Pancreas (tissue), 10 donors: ENCODE measurements at regions not wholly inside any gene's neighbourhood (a gene's known extent, or its start where the extent isn't known, plus 50 kb on each side); places are given as distances from the start of the nearest gene placed in this dataset.

ENCODE experiments used
- ATAC-seq, 4 donors: fragments of 200-7000 bp; cut with Tn5 transposase; one replicate each; pipeline versions ENCODE4 v1.8.0 to v1.9.1; 2020; ENCODE audit warnings: mild to moderate bottlenecking in 4 of 4, moderate library complexity in 4 of 4
- DNase-seq, 6 donors: peaks; one replicate each; pipeline ENCODE4 v3.0.0-alpha.2; 2020
- FAIRE-seq: peaks from 2 replicates; lab custom pipeline; 2012; peaks lifted over from hg19 to GRCh38; lab: Jason Lieb, UNC
- H3K27ac ChIP-seq, 4 donors: fragments of 200-600 bp; sonication (generic); 1 replicate in 3 of 4; 2 replicates in 1 of 4; pipeline versions ENCODE4 v1.5.0 to v1.8.0; 2020
- H3K27me3 ChIP-seq, 4 donors: fragments of 200-600 bp; one replicate each; pipeline ENCODE4 v1.8.0; 2021
- H3K36me3 ChIP-seq, 3 donors: fragments of 200-600 bp; sonication (generic) in 1 of 3; one replicate each; pipeline versions ENCODE4 v1.5.0 to v1.8.0; 2020 to 2021
- H3K4me1 ChIP-seq, 3 donors: fragments of 200-600 bp; one replicate each; pipeline ENCODE4 v1.8.0; 2021
- H3K4me3 ChIP-seq, 4 donors: fragments of 200-600 bp; sonication (generic) in 2 of 4; one replicate each; pipeline versions ENCODE4 v1.5.0 to v1.8.0; 2020 to 2021
- H3K9me3 ChIP-seq, 4 donors: fragments of 200-600 bp; one replicate each; pipeline ENCODE4 v1.8.0; 2021
- WGBS, 2 donors: extraction: QIAGEN DNeasy Blood & Tissue Kit; methylation state at CpG; one replicate each; pipeline ENCODE4 v1.1.7; 2013; 5-methylcytosine and 5-hydroxymethylcytosine counted together
- intact Hi-C, 3 donors: fragments of 100-400 bp; cut with DNase I; formaldehyde crosslinking; loops; one replicate each; pipeline versions ENCODE4 v1.11.1 to v1.14.2; 2022
- TF ChIP-seq, protein P1 (sequence below), 4 donors: fragments of 200-600 bp; sonication (generic) in 3 of 4; IDR thresholded peaks; one replicate each; pipeline versions ENCODE4 v1.5.0 to v1.8.0; 2021; ENCODE audit warnings: antibody characterized with exemption in 4 of 4
- donor health status: healthy with polysubstance abuse.
- donor health status: DM: no; HTN: no; CAD: no; lungs with moderate emphysema.
- donor health status: DM: no; HTN: no; CAD: no.
- donor health status: control.
- donor health status: control.
- donor health status: Bipolar disorder and iron deficiency.
- donor health status: DM: yes; HTN: yes; CAD: no.
- donor health status: DM: no; HTN: no; CAD: no.
- donor health status: DM: no; HTN: no; CAD: no.
- donor health status: DM: yes; HTN: yes; CAD: no.

DNA sequence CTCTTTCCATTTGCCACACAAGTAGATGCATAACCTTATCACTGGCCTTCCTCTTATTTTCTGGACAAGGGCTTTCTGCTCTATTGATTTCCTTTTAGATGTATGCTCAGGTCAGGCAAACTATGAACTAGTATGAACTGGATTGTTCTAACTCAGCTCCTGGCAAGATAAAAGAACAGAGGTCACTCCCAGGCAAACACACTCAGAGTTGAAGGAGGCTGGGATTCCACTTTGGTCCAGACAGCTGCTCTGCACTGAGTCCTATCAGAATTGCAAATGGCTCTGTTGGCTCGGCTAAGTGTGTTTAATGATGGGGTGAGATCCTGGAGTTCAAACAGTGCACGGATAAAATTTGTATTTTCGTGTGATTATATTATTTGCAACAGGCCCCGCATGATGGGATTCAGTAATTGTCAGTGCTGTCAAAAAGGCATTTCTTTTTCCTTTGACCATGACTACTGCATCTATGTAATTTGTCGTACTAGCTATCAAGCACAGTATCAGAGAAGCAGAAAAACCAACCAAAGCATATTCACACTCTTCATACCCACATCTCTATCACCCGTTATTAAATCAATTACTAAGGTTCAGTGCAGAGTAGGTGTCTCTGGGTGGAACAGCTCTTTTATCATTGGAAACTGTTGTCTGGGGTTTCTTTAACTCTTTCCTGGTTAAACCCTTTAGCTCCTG lies 288.1 kb upstream of the PRKCQ start:
- TF ChIP-seq, protein P1, sequence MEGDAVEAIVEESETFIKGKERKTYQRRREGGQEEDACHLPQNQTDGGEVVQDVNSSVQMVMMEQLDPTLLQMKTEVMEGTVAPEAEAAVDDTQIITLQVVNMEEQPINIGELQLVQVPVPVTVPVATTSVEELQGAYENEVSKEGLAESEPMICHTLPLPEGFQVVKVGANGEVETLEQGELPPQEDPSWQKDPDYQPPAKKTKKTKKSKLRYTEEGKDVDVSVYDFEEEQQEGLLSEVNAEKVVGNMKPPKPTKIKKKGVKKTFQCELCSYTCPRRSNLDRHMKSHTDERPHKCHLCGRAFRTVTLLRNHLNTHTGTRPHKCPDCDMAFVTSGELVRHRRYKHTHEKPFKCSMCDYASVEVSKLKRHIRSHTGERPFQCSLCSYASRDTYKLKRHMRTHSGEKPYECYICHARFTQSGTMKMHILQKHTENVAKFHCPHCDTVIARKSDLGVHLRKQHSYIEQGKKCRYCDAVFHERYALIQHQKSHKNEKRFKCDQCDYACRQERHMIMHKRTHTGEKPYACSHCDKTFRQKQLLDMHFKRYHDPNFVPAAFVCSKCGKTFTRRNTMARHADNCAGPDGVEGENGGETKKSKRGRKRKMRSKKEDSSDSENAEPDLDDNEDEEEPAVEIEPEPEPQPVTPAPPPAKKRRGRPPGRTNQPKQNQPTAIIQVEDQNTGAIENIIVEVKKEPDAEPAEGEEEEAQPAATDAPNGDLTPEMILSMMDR (IDR thresholded peaks at IDR 0.05), result no peak
- Histone ChIP-seq H3K36me3 (no peaks in the 10 kb centered on the region), H3K27me3 (peaks cover 0 to 3% (median 0%) of the 10 kb centered on the region in 4 donors), H3K4me1 (no peaks in the 10 kb centered on the region), H3K4me3 (no peak overlapping the region), H3K9me3 (no peaks in the 10 kb centered on the region), H3K27ac (no peak overlapping the region)
- no peak for FAIRE-seq
- intact Hi-C loops, result no loop called here
- no peak for ATAC-seq
- no peak for DNase-seq
- 32 to 43% methylated on average over 6 of the region's 6 CpGs for WGBS, 2 donors

DNA sequence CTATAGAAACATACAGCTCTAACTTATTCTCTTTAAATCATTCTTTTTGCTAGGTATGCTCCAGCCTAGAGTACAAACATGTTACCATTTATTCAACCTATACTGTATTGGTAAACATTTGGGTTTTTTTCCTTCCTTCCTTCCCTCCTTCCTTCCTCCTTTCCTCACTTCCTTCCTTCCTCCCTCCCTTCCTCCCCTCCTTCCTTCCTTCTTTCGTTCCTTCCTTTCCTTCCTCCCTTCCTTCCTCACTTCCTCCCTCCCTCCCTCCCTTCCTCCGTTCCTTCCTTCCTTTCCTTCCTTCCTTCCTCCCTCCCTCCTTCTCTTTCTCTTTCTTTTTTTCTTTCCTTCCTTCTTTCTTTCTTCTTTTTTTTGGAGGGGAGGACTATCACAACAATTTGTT lies 286.7 kb upstream of the PRKCQ start:
- H3K4me1 ChIP-seq, result no peaks in the 10 kb centered on the region
- no peak overlapping the region for H3K4me3 ChIP-seq
- TF ChIP-seq, protein P1 (IDR thresholded peaks at IDR 0.05), result no peak
- intact Hi-C loops, result no loop called here
- no peak overlapping the region for H3K27ac ChIP-seq
- H3K36me3 ChIP-seq, result no peaks in the 10 kb centered on the region
- H3K9me3 ChIP-seq, result no peaks in the 10 kb centered on the region
- no peak for DNase-seq
- no peak for ATAC-seq
- H3K27me3 ChIP-seq, result peaks cover 0 to 3% (median 0%) of the 10 kb centered on the region in 4 donors
- 55 to 68% methylated on average over 2 of the region's 2 CpGs for WGBS, 2 donors
- no peak for FAIRE-seq

DNA sequence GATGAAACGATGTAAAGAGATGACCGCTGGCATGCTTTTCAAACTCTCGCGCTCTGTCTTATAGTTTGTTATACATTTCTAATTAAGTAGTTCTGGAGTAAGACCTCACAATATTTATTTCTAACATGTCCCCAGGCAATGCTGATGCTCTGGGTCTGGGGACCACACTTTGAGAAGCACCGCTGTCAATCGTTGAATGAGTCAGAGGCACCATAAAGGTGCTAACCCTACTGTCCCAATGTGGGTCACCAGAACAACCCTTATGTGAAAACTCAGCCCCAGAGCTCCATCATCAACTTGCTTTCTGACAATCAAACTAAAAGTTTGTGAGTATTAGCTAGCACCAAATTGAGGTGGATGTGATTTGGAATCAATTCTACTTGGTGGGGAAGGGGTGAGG lies 284.1 kb upstream of the PRKCQ start:
- intact Hi-C loops, result no loop called here

DNA sequence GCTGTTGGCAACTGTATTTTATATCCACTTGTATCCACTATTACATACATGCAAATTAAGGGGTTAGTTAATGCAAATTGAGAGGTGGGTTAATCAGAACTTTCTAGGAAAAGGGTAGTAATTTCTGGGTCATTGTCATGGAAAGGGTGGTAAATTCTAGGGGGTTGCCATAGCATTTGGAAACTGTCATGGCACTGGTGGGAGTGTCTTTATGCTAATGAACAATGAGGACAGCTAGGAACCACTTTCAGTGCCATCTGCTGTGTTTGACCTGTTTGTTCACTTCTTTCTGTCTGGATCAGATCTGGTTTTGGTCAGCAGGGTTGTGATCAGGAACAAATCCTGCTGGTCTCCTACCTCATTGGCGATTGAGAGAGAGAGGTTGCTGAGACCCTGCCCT lies 283.3 kb upstream of the PRKCQ start:
- H3K4me1 ChIP-seq, result no peaks in the 10 kb centered on the region
- no peak for FAIRE-seq
- H3K4me3 ChIP-seq, result no peak overlapping the region
- no peak for ATAC-seq
- H3K36me3 ChIP-seq, result no peaks in the 10 kb centered on the region
- no peaks in the 10 kb centered on the region for H3K9me3 ChIP-seq
- intact Hi-C loops, result no loop called here
- peaks cover 0 to 3% (median 0%) of the 10 kb centered on the region in 4 donors for H3K27me3 ChIP-seq
- no peak for DNase-seq
- TF ChIP-seq, protein P1 (IDR thresholded peaks at IDR 0.05), result no peak
- no peak overlapping the region for H3K27ac ChIP-seq
- WGBS, 2 donors, result 59 to 60% methylated on average over 1 of the region's 1 CpG

More for the DNA sequence above, 284.1 kb upstream of the PRKCQ start:
- Histone ChIP-seq H3K4me1 (no peaks in the 10 kb centered on the region), H3K27me3 (peaks cover 0 to 3% (median 0%) of the 10 kb centered on the region in 4 donors), H3K4me3 (no peak overlapping the region), H3K9me3 (no peaks in the 10 kb centered on the region), H3K36me3 (no peaks in the 10 kb centered on the region), H3K27ac (no peak overlapping the region)
- TF ChIP-seq, protein P1 (IDR thresholded peaks at IDR 0.05), result no peak
- DNase-seq (no peak), FAIRE-seq (no peak), ATAC-seq (no peak)
- WGBS, 2 donors, result 83 to 89% methylated on average over 6 of the region's 6 CpGs

DNA sequence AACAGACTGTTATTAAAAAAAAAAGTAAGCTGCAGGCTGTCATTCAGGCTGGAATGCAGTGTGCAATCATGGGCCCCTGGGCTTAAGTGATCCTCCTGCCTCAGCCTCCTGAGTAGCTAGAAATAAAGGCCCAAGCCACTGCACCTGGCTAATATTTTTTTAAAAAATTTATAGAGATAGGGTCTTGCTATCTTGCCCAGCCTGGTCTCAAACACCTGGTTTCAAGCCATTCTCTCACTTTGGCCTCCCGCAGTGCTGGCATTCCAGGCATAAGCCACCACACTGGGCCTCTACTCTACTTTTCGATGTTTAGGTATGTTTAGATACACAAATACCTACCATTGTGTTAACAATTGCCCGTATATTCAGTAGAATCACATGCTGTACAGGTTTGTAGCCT lies 270.4 kb upstream of the PRKCQ start:
- TF ChIP-seq, protein P1 (IDR thresholded peaks at IDR 0.05), result no peak
- WGBS, 2 donors, result 79 to 88% methylated on average over 3 of the region's 3 CpGs
- H3K36me3 ChIP-seq, result no peaks in the 10 kb centered on the region
- peaks cover 0 to 3% (median 0%) of the 10 kb centered on the region in 4 donors for H3K27me3 ChIP-seq
- intact Hi-C loops, result no loop called here
- FAIRE-seq (no peak), ATAC-seq (no peak), DNase-seq (no peak)
- no peak overlapping the region for H3K4me3 ChIP-seq
- H3K27ac ChIP-seq, result no peak overlapping the region
- no peaks in the 10 kb centered on the region for H3K9me3 ChIP-seq
- H3K4me1 ChIP-seq, result no peaks in the 10 kb centered on the region
